Head of caudate nucleus (tissue), 42 donors: ENCODE measurements at regions not wholly inside any gene's neighbourhood (a gene's known extent, or its start where the extent isn't known, plus 50 kb on each side); places are given as distances from the start of the nearest gene placed in this dataset.
"Not testable (repeated sequence)": the region's sequence is repeated elsewhere in the genome, so short reads cannot be mapped to it uniquely, and the experiment has no call there.

ENCODE experiments used
- DNase-seq, 42 donors: peaks; one replicate each; pipeline versions ENCODE4 v3.0.0 to v3.0.0-alpha.2; 2020 to 2021; ENCODE audit warnings: mixed read lengths in 7 of 42
- intact Hi-C: fragments of 100-400 bp; cut with DNase I; formaldehyde crosslinking; loops from one replicate; pipeline ENCODE4 v1.15.0; 2022

- intact Hi-C loops, result no loop called here
- no peak for DNase-seq
These were observed 242.5 kb upstream of the ZFP64 start for GRCh38 chr20:52434041-52434425.

GRCh38 chr20:52433326-52434040 is 241.9 kb upstream of the ZFP64 start:
- no peak for DNase-seq
- intact Hi-C loops, result no loop called here

DNA sequence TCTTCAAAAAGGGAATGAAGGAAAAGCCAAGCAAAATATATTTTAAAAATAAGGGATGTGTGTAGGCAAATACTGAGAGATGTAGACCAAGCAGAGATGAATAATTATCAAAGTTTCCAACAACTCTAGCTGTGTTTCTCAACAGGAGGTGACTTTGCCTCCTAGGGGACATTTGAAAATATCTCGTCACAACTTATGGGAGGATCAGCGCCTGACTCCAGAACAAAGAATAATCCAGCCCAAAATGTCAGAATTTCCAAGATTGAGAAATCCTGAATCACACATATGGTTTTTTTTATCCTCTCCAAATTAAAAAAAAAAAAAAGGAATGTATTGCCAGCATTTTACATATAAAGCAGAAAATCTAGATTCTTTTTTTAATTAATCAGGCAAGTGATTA is 241.2 kb upstream of the ZFP64 start:
- DNase-seq, result no peak
- intact Hi-C loops, result no loop called here

DNA sequence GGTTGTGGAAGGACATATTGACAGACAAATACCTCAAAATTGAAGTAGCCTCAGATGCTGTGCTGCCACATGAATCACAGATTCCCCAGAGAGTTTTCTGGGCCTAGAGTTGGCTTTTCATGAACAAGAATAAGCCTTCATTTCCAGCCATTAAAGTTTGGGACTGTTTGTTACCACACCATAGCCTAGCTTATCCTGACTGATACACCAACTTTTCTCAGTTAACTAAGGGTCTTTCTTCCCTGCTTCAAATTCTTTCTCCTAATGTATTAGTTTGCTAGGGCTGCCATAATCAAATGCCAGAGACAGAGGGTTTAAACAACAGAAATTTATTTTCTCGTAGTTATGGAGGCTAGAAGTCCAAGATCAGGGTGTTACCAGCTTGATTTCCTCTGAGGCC is 237.4 kb upstream of the ZFP64 start:
- intact Hi-C loops, result no loop called here
- no peak for DNase-seq

DNA sequence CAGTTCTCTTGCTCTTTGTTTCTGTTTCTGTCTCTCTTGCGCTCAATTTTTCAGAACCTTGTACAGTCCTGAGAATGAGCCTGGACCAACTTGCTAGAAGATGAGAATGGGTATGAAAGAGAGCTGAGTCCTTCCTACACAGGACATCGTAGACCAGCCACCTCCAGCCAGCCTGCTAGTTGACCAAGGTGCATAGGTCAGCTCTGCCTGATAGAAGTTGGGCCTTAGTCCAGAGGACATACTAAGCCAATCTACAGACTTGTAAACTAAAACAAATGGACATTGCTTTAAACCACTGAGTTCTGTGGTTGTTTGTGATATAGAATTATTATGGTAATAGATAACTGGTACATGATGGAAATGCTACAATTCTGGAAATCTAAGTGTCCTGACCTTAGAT is 236.4 kb upstream of the ZFP64 start:
- intact Hi-C loops, result no loop called here
- no peak for DNase-seq

GRCh38 chr20:52426856-52427255 is 235.3 kb upstream of the ZFP64 start:
- intact Hi-C loops, result no loop called here
- no peak for DNase-seq

DNA sequence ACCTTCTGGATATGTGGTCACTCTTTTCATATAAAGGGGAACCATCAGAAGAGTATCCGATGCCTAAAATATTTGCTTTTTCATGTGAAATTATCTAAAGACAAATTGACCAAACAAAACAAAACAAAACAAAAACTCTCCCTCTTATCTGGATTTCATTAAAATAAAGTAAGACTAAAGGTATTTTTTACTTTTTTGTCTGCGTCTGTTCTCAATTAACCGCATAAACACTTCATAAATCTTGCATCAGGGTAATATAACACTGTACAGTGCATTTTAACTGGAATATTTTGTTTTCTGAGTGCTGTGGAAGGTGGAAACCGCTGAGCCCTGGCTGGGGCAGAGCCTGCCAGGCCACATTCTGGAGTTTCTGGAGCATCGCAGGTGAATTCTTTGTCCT is 234.1 kb upstream of the ZFP64 start:
- intact Hi-C loops, result no loop called here
- no peak for DNase-seq

- intact Hi-C loops, result no loop called here
These were observed 233.7 kb upstream of the ZFP64 start for GRCh38 chr20:52425253-52425652.

GRCh38 chr20:52424357-52424942 is 232.9 kb upstream of the ZFP64 start:
- intact Hi-C loops, DNase-seq: not testable (repeated sequence)

More at GRCh38 chr20:52425253-52425652, 233.7 kb upstream of the ZFP64 start:
- no peak for DNase-seq

GRCh38 chr20:52423536-52424140 is 232.1 kb upstream of the ZFP64 start:
- intact Hi-C loops, result not testable (repeated sequence)

GRCh38 chr20:52422574-52423336 is 231.2 kb upstream of the ZFP64 start:
- no peak for DNase-seq
- intact Hi-C loops, result no loop called here

More at GRCh38 chr20:52423536-52424140, 232.1 kb upstream of the ZFP64 start:
- DNase-seq, result not testable (repeated sequence)

- intact Hi-C loops, result no loop called here
- no peak for DNase-seq
These were observed 229.2 kb upstream of the ZFP64 start for GRCh38 chr20:52420805-52421204.

DNA sequence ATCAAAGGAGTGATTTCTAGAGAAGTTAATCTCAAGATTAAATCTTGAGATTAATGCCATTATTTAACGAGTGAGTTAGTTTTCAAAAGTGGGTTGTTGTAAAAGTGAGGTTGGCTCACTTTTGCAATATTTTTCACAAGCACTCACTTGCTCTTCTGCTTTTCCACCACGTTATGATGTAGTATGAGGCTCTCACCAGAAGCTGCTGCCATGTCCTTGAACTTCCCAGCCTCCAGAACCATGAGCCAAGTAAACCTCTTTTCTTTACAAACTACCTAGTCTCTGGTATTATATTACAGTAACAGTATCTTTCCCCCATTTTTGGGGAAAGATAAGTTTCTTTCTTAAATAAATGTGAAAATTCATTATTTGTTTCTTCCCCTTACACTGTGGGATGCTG is 227.6 kb upstream of the ZFP64 start:
- DNase-seq, result no peak
- intact Hi-C loops, result no loop called here

- no peak for DNase-seq
- intact Hi-C loops, result no loop called here
These were observed 225.4 kb upstream of the ZFP64 start for GRCh38 chr20:52416953-52417352.

- DNase-seq, result no peak
- intact Hi-C loops, result no loop called here
These were observed 220.0 kb upstream of the ZFP64 start for GRCh38 chr20:52411611-52412010.

GRCh38 chr20:52410731-52411234 is 219.2 kb upstream of the ZFP64 start:
- DNase-seq, result no peak
- intact Hi-C loops, result no loop called here

- peak in 25 of 42 donors; percentile 5 to 58 (median 24) for DNase-seq
- intact Hi-C loops, result no loop called here
These were observed 218.6 kb upstream of the ZFP64 start for GRCh38 chr20:52410182-52410647.

GRCh38 chr20:52405986-52406385 is 214.4 kb upstream of the ZFP64 start:
- no peak for DNase-seq
- intact Hi-C loops, result no loop called here

DNA sequence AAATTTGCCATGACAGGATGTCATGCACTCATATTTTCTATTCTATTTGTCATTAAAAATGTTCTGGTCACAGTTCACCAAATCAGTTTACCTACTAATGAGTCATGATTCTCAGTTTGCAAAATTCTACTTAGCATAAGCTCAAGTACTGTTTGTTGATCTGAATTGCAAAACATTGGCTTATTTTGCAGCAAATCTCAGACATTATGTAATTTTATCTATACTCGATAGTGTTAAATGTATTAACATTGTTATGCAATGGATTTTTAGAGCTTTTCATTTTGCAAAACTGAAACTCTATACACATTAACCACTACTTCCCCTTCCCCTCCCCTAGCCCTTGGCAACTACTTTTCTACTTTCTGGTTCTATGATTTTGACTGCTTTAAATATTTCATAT is 213.8 kb upstream of the ZFP64 start:
- DNase-seq, result no peak
- intact Hi-C loops, result no loop called here

DNA sequence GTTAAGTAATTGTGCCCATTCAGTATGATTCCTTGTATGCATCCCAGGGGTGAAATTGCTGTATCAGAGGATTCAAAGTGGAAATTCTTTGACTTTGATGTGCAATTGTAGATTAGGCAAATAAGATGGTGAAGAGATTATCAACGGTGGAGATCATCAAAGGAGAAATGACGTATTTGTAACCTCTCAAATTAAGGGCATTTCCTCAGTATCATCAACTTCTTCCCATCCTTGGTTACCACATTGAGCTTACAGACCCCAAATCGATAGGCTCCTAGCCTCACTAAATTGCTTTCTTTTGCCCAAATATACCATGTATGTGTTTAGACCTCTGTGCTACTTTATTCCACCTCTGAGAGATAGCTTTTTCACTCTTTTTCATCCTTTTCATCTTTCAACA is 213.1 kb upstream of the ZFP64 start:
- intact Hi-C loops, result no loop called here
- DNase-seq, result no peak
